Uterus (tissue), 3 donors: ENCODE measurements at regions not wholly inside any gene's neighbourhood (a gene's known extent, or its start where the extent isn't known, plus 50 kb on each side); places are given as distances from the start of the nearest gene placed in this dataset.

ENCODE experiments used
- DNase-seq, 2 donors: peaks; one replicate each; pipeline ENCODE4 v3.0.0-alpha.2; 2019 to 2020
- H3K27ac ChIP-seq, 2 donors: fragments of 200-600 bp; sonication (generic); 1 replicate in 1 of 2; 2 replicates in 1 of 2; pipeline ENCODE4 v1.5.1; 2016 to 2018
- H3K27me3 ChIP-seq, 2 donors: fragments of 200-600 bp; sonication (generic); one replicate each; pipeline ENCODE4 v1.5.1; 2018 to 2019; ENCODE audit warnings: control low read depth in 1 of 2
- H3K36me3 ChIP-seq, 2 donors: fragments of 200-600 bp; sonication (generic); one replicate each; pipeline ENCODE4 v1.5.1; 2019; ENCODE audit warnings: control low read depth in 1 of 2
- H3K4me1 ChIP-seq, 2 donors: fragments of 200-600 bp; sonication (generic); one replicate each; pipeline ENCODE4 v1.5.1; 2018 to 2019; ENCODE audit warnings: control low read depth in 1 of 2
- H3K4me3 ChIP-seq, 2 donors: fragments of 200-600 bp; sonication (generic); 1 replicate in 1 of 2; 2 replicates in 1 of 2; pipeline ENCODE4 v1.5.1; 2018 to 2019; ENCODE audit warnings: mild to moderate bottlenecking in 1 of 2
- H3K9me3 ChIP-seq, 2 donors: fragments of 200-600 bp; sonication (generic); one replicate each; pipeline ENCODE4 v1.5.1; 2019; ENCODE audit warnings: control low read depth in 1 of 2
- POLR2A ChIP-seq, 2 donors: fragments of 450-650 bp; IDR thresholded peaks; one replicate each; pipeline ENCODE4 v1.6.1; 2016; ENCODE audit warnings: antibody characterized with exemption in 2 of 2, mild to moderate bottlenecking in 1 of 2, moderate library complexity in 1 of 2
- intact Hi-C: fragments of 100-400 bp; cut with DNase I; formaldehyde crosslinking; loops from one replicate; pipeline ENCODE4 v1.15.1; 2023; ENCODE audit warnings: low total_unique reads
- TF ChIP-seq, protein P1 (sequence below), 4 experiments: fragments of 200-600 bp in 2 of 4; fragments of 450-650 bp in 2 of 4; sonication (generic) in 2 of 4; IDR thresholded peaks; one replicate each; pipeline ENCODE4 v1.5.1; 2016 to 2019; ENCODE audit warnings: antibody characterized with exemption in 4 of 4, mild to moderate bottlenecking in 2 of 4, moderate library complexity in 1 of 4
- donor health status: DM: yes; HTN: yes; CAD: no.

- Histone ChIP-seq H3K4me1 (no peaks in the 10 kb centered on the region), H3K4me3 (no peak overlapping the region), H3K9me3 (no peaks in the 10 kb centered on the region), H3K27ac (no peak overlapping the region), H3K36me3 (no peaks in the 10 kb centered on the region), H3K27me3 (no peaks in the 10 kb centered on the region)
- no peak for DNase-seq
- TF ChIP-seq, protein P1, sequence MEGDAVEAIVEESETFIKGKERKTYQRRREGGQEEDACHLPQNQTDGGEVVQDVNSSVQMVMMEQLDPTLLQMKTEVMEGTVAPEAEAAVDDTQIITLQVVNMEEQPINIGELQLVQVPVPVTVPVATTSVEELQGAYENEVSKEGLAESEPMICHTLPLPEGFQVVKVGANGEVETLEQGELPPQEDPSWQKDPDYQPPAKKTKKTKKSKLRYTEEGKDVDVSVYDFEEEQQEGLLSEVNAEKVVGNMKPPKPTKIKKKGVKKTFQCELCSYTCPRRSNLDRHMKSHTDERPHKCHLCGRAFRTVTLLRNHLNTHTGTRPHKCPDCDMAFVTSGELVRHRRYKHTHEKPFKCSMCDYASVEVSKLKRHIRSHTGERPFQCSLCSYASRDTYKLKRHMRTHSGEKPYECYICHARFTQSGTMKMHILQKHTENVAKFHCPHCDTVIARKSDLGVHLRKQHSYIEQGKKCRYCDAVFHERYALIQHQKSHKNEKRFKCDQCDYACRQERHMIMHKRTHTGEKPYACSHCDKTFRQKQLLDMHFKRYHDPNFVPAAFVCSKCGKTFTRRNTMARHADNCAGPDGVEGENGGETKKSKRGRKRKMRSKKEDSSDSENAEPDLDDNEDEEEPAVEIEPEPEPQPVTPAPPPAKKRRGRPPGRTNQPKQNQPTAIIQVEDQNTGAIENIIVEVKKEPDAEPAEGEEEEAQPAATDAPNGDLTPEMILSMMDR (IDR thresholded peaks at IDR 0.05) = no peak
- TF ChIP-seq POLR2A (IDR thresholded peaks at IDR 0.05) = no peak
- intact Hi-C loops = no loop called here
These were observed 1188.2 kb upstream of the B3GALT2 start for GRCh38 chr1:194374649-194375048.

- intact Hi-C loops = no loop called here
These were observed 1185.9 kb upstream of the B3GALT2 start for GRCh38 chr1:194372266-194372665.

DNA sequence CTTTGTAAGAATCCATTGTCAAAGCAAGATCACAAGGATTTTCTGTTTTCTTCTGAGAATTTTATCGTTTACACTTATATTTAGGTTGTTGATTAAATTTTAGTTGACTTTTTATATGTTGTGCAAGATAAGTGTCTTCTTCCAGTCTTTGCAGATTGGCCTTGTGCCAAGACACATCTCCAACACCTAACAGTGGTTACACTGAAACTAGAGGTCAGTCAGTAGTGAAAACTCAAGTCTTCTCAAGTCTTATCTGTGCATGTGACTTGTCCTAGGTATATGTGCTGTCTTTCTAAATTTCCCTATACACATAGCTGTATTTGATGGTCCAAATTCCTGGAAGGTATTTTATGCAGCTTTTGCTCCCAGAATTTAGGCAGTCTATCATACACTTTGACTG is 1183.2 kb upstream of the B3GALT2 start:
- DNase-seq = no peak
- intact Hi-C loops = no loop called here
- Histone ChIP-seq H3K27ac (no peak overlapping the region), H3K4me3 (no peak overlapping the region), H3K4me1 (no peaks in the 10 kb centered on the region), H3K27me3 (no peaks in the 10 kb centered on the region), H3K36me3 (no peaks in the 10 kb centered on the region), H3K9me3 (no peaks in the 10 kb centered on the region)
- no peak for TF ChIP-seq POLR2A (IDR thresholded peaks at IDR 0.05)
- TF ChIP-seq, protein P1 (IDR thresholded peaks at IDR 0.05) = no peak

More at GRCh38 chr1:194372266-194372665, 1185.9 kb upstream of the B3GALT2 start:
- Histone ChIP-seq H3K27me3 (no peaks in the 10 kb centered on the region), H3K27ac (no peak overlapping the region), H3K36me3 (no peaks in the 10 kb centered on the region), H3K4me3 (no peak overlapping the region), H3K4me1 (no peaks in the 10 kb centered on the region), H3K9me3 (no peaks in the 10 kb centered on the region)
- DNase-seq = no peak
- TF ChIP-seq POLR2A (IDR thresholded peaks at IDR 0.05) = no peak
- TF ChIP-seq, protein P1 (IDR thresholded peaks at IDR 0.05) = no peak

DNA sequence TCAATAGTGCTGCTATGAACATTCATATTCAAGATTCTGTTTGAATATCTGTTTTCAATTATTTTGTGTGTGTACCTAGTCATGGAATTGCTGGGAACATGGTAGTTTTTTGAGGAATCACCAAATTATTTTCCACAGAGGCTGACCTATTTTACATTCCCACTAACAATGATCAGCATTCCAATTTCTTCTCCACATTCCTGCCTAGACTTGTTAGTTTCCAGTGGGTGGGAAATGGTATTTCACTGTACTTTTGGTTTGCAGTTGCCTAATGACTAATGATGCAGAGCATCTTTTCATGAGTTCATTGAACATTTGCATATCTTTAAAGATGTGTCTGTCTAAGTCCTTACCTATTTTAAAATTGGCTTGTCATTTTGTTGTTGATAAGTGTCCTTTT is 1182.6 kb upstream of the B3GALT2 start:
- Histone ChIP-seq H3K4me3 (no peak overlapping the region), H3K27me3 (no peaks in the 10 kb centered on the region), H3K36me3 (no peaks in the 10 kb centered on the region), H3K27ac (no peak overlapping the region), H3K4me1 (no peaks in the 10 kb centered on the region), H3K9me3 (no peaks in the 10 kb centered on the region)
- no peak for TF ChIP-seq POLR2A (IDR thresholded peaks at IDR 0.05)
- TF ChIP-seq, protein P1 (IDR thresholded peaks at IDR 0.05) = no peak
- intact Hi-C loops = no loop called here
- no peak for DNase-seq

GRCh38 chr1:194367121-194367520 is 1180.7 kb upstream of the B3GALT2 start:
- Histone ChIP-seq H3K4me3 (no peak overlapping the region), H3K27ac (no peak overlapping the region), H3K36me3 (no peaks in the 10 kb centered on the region), H3K27me3 (no peaks in the 10 kb centered on the region), H3K4me1 (no peaks in the 10 kb centered on the region), H3K9me3 (no peaks in the 10 kb centered on the region)
- intact Hi-C loops = no loop called here
- DNase-seq = no peak
- no peak for TF ChIP-seq POLR2A (IDR thresholded peaks at IDR 0.05)
- TF ChIP-seq, protein P1 (IDR thresholded peaks at IDR 0.05) = no peak
